Effector memory CD8-positive, alpha-beta T cell (primary cell): ENCODE measurements at regions not wholly inside any gene's neighbourhood (a gene's known extent, or its start where the extent isn't known, plus 50 kb on each side); places are given as distances from the start of the nearest gene placed in this dataset.

Experiments
- ATAC-seq: fragments of 150-1000 bp; cut with Tn5 transposase; replicated peaks from 2 replicates; pipeline ENCODE4 v1.10.0; 2021; ENCODE audit warnings: mild to moderate bottlenecking, moderate library complexity
- DNase-seq, 3 experiments: peaks; one replicate each; pipeline ENCODE4 v3.0.0; 2021
- H3K27ac Mint-ChIP-seq, 2 donors: one replicate each; pipeline ENCODE4 v1.8.0; 2022; ENCODE audit warnings: mild to moderate bottlenecking in 2 of 2, mixed read lengths in 2 of 2, moderate library complexity in 2 of 2
- H3K27me3 Mint-ChIP-seq, 2 donors: one replicate each; pipeline ENCODE4 v1.8.0; 2022; ENCODE audit warnings: mixed read lengths in 2 of 2
- H3K36me3 Mint-ChIP-seq: one replicate; pipeline ENCODE4 v1.8.0; 2022; ENCODE audit warnings: mild to moderate bottlenecking, moderate library complexity, mixed read lengths; ENCODE audit not compliant: insufficient read depth
- H3K4me1 Mint-ChIP-seq, 2 donors: one replicate each; pipeline ENCODE4 v1.8.0; 2022; ENCODE audit warnings: low read depth in 2 of 2, mixed read lengths in 2 of 2
- H3K4me3 Mint-ChIP-seq, 2 donors: one replicate each; pipeline ENCODE4 v1.8.0; 2022; ENCODE audit warnings: mild to moderate bottlenecking in 2 of 2, mixed read lengths in 2 of 2, moderate library complexity in 2 of 2
- H3K9me3 Mint-ChIP-seq, 2 donors: one replicate each; pipeline ENCODE4 v1.8.0; 2022; ENCODE audit warnings: mixed read lengths in 2 of 2

DNA sequence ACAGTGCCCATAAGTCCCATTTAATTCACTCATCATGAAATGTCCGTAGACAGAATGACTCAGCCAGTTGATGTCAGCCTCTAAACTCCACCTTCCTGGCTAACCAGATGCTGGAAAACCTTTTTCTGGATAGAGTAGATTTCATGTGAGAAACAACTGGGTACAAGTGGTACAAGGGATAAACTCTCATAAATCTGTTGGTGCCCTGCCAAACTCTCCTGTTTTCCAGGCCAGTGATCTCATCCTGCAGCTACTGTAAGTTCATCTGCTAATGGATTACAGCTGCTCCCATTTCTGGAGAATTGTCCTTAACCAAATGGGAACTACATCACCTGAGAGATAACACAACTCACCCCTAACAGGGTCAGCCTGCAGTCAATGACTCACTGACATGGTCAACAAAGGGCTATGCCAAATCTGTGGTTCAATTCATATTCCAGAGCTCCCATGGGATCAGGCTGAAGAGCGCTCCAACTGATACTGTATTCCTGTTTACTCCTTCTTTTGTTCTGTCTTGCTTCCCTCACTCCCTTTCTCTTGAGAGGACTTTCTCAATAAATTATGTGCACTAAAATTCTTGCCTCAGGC, 210.1 kb upstream of the HDDC2 start:
- no peaks in the 10 kb centered on the region for H3K9me3 Mint-ChIP-seq
- ATAC-seq, result no peak
- H3K27ac Mint-ChIP-seq, result no peak overlapping the region

GRCh38 chr6:125512621-125513020, 210.9 kb upstream of the HDDC2 start:
- H3K4me3 Mint-ChIP-seq, result no peak overlapping the region
- no peak for DNase-seq
- H3K27ac Mint-ChIP-seq, result no peak overlapping the region
- no peak for ATAC-seq
- no peaks in the 10 kb centered on the region for H3K36me3 Mint-ChIP-seq
- no peaks in the 10 kb centered on the region for H3K4me1 Mint-ChIP-seq
- H3K27me3 Mint-ChIP-seq, result peaks cover 11 to 26% of the 10 kb centered on the region in 2 donors
- no peaks in the 10 kb centered on the region for H3K9me3 Mint-ChIP-seq

More for the DNA sequence above, 210.1 kb upstream of the HDDC2 start:
- peaks cover 12 to 27% of the 10 kb centered on the region in 2 donors for H3K27me3 Mint-ChIP-seq
- no peak overlapping the region for H3K4me3 Mint-ChIP-seq
- no peaks in the 10 kb centered on the region for H3K4me1 Mint-ChIP-seq
- DNase-seq, result no peak
- no peaks in the 10 kb centered on the region for H3K36me3 Mint-ChIP-seq

- H3K36me3 Mint-ChIP-seq, result peaks cover 3% of the 10 kb centered on the region
Observed at GRCh38 chr6:125513978-125514377, 212.2 kb upstream of the HDDC2 start.

GRCh38 chr6:125516644-125517043, 214.9 kb upstream of the HDDC2 start:
- Mint-ChIP-seq H3K9me3 (no peaks in the 10 kb centered on the region), H3K27me3 (peaks cover 18 to 48% of the 10 kb centered on the region in 2 donors), H3K4me3 (no peak overlapping the region), H3K27ac (no peak overlapping the region), H3K36me3 (peaks cover 3% of the 10 kb centered on the region), H3K4me1 (no peaks in the 10 kb centered on the region)
- ATAC-seq (no peak), DNase-seq (no peak)

More at GRCh38 chr6:125513978-125514377, 212.2 kb upstream of the HDDC2 start:
- Mint-ChIP-seq H3K27me3 (peaks cover 18 to 33% of the 10 kb centered on the region in 2 donors), H3K4me3 (no peak overlapping the region), H3K9me3 (no peaks in the 10 kb centered on the region), H3K4me1 (no peaks in the 10 kb centered on the region), H3K27ac (no peak overlapping the region)
- DNase-seq (no peak), ATAC-seq (no peak)

GRCh38 chr6:125519367-125519766, 217.6 kb upstream of the HDDC2 start:
- ATAC-seq (no peak), DNase-seq (no peak)
- Mint-ChIP-seq H3K4me3 (no peak overlapping the region), H3K27me3 (peaks cover 18 to 53% of the 10 kb centered on the region in 2 donors), H3K4me1 (no peaks in the 10 kb centered on the region), H3K36me3 (peaks cover 3% of the 10 kb centered on the region), H3K27ac (no peak overlapping the region), H3K9me3 (no peaks in the 10 kb centered on the region)

DNA sequence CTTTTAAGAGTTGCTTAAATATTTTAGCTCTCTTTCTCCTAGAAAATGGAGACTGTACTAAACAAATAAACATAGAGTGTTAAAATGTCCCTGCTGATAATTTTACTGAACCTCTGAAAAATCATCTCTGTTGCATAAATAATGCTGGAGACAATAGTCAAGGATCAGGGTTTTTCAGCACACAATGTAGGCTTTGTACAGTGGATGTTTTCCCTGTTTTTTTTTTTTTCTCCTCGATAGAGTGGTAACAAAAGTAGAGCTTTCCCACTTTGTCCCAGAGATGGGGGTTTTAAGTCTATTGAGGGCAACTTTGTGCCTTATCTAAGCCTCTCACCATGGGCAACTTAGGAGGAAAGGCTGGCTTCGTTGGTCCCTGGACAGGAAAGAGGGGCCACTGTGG, 222.6 kb upstream of the HDDC2 start:
- no peak overlapping the region for H3K4me3 Mint-ChIP-seq
- ATAC-seq (no peak), DNase-seq (no peak)
- H3K27ac Mint-ChIP-seq, result no peak overlapping the region
- no peaks in the 10 kb centered on the region for H3K9me3 Mint-ChIP-seq
- peaks cover 30 to 47% of the 10 kb centered on the region in 2 donors for H3K27me3 Mint-ChIP-seq
- H3K4me1 Mint-ChIP-seq, result no peaks in the 10 kb centered on the region
- H3K36me3 Mint-ChIP-seq, result no peaks in the 10 kb centered on the region

- Mint-ChIP-seq H3K36me3 (no peaks in the 10 kb centered on the region), H3K4me3 (no peak overlapping the region), H3K4me1 (no peaks in the 10 kb centered on the region), H3K27me3 (peaks cover 30 to 37% of the 10 kb centered on the region in 2 donors), H3K9me3 (no peaks in the 10 kb centered on the region), H3K27ac (no peak overlapping the region)
- no peak for ATAC-seq
- no peak for DNase-seq
Observed at GRCh38 chr6:125526007-125526720, 223.3 kb upstream of the HEY2 start.

- DNase-seq (no peak), ATAC-seq (no peak)
- Mint-ChIP-seq H3K4me3 (no peak overlapping the region), H3K27ac (no peak overlapping the region), H3K9me3 (no peaks in the 10 kb centered on the region), H3K4me1 (no peaks in the 10 kb centered on the region), H3K27me3 (peaks cover 37 to 40% of the 10 kb centered on the region in 2 donors), H3K36me3 (no peaks in the 10 kb centered on the region)
Observed at GRCh38 chr6:125528621-125529041, 220.8 kb upstream of the HEY2 start.

DNA sequence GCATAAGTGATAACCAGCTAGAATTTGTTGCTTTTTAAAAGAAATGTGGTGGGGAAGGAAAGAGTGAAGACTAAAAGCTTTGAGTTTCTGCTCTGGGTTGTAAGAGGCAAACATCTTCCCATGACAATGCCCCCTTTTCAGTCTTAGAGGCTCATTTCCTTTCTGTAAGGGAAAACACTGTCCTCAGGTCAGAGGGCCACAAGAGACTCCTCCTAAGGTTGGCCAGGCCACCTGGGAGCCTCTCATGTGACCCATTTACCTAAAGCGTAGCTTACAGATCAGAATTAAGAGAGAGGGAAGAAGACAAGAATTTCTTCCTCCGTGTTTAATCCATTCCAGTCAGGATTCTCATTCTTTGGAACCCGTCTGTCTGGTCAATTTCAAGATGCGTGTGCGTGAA, 220.4 kb upstream of the HEY2 start:
- DNase-seq (no peak), ATAC-seq (no peak)
- Mint-ChIP-seq H3K9me3 (no peaks in the 10 kb centered on the region), H3K4me1 (peaks cover 0 to 2% of the 10 kb centered on the region in 2 donors), H3K27me3 (peaks cover 41 to 45% of the 10 kb centered on the region in 2 donors), H3K27ac (no peak overlapping the region), H3K36me3 (no peaks in the 10 kb centered on the region), H3K4me3 (no peak overlapping the region)

DNA sequence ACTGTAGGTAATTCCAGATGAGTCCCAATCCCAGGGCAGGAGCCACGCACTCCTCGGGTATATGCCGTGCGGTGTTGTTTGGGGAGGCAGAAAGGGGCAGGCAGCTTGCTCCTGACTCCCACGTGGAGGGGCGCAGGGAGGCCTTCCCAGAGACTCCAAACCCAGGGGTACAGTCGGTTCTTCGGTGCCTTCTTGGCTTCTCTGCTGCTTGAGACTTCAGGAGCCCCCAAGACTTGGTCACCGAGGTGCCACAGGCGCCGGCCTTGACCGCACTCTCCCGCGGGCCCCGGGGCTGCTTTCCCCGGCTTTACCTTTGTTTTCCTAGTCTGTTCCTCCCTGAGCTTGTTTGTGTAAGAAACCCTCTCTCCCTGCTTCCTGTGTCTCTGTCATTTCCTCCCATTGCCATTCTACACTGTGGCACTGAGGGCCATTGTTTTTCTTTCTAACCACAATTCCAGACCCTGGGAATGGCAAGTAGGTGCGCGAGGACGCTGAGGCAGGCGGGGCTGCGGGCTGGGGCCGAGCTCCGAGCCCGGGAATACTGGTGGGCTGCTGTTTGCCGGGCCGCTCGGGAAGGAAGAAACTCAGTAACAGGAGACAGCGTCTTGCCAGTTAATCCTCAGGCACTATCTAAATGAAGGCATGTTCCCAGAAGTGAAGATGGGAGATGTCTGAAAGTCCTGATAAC, 215.6 kb upstream of the HEY2 start:
- Mint-ChIP-seq H3K4me3 (no peak overlapping the region), H3K27ac (no peak overlapping the region), H3K27me3 (peaks cover 18 to 48% of the 10 kb centered on the region in 2 donors), H3K9me3 (no peaks in the 10 kb centered on the region), H3K36me3 (peaks cover 2% of the 10 kb centered on the region), H3K4me1 (peaks cover 0 to 2% of the 10 kb centered on the region in 2 donors)
- DNase-seq (no peak), ATAC-seq (no peak)

- no peak for ATAC-seq
- Mint-ChIP-seq H3K27ac (no peak overlapping the region), H3K36me3 (peaks cover 2% of the 10 kb centered on the region), H3K27me3 (peaks cover 13 to 45% of the 10 kb centered on the region in 2 donors), H3K4me1 (peaks cover 0 to 2% of the 10 kb centered on the region in 2 donors), H3K4me3 (no peak overlapping the region), H3K9me3 (no peaks in the 10 kb centered on the region)
- DNase-seq, result no peak
Observed at GRCh38 chr6:125534430-125535263, 214.8 kb upstream of the HEY2 start.

- Mint-ChIP-seq H3K27ac (no peak overlapping the region), H3K9me3 (no peaks in the 10 kb centered on the region), H3K36me3 (peaks cover 2% of the 10 kb centered on the region), H3K27me3 (peaks cover 25 to 45% of the 10 kb centered on the region in 2 donors), H3K4me3 (no peak overlapping the region), H3K4me1 (peaks cover 0 to 2% of the 10 kb centered on the region in 2 donors)
- ATAC-seq (no peak), DNase-seq (no peak)
Observed at GRCh38 chr6:125537090-125537489, 212.3 kb upstream of the HEY2 start.

- Mint-ChIP-seq H3K27ac (no peak overlapping the region), H3K9me3 (no peaks in the 10 kb centered on the region), H3K4me1 (no peaks in the 10 kb centered on the region), H3K4me3 (no peak overlapping the region), H3K36me3 (peaks cover 2% of the 10 kb centered on the region), H3K27me3 (peaks cover 13 to 36% of the 10 kb centered on the region in 2 donors)
- DNase-seq, result no peak
- no peak for ATAC-seq
Observed at GRCh38 chr6:125539892-125540291, 209.5 kb upstream of the HEY2 start.
